Keratinocyte (primary cell): ENCODE measurements at regions not wholly inside any gene's neighbourhood (a gene's known extent, or its start where the extent isn't known, plus 50 kb on each side); places are given as distances from the start of the nearest gene placed in this dataset.

Source experiments
- DNase-seq: peaks from one replicate; pipeline ENCODE4 v3.0.0-alpha.2; 2011; ENCODE audit warnings: low read depth, missing footprints, low spot score
- FAIRE-seq: peaks from 2 replicates; lab custom pipeline; 2011; peaks lifted over from hg19 to GRCh38; lab: Jason Lieb, UNC
- H2AFZ ChIP-seq: 2 replicates; pipeline ENCODE4 v1.6.0; 2012; ENCODE audit warnings: low read length, control low read depth, inconsistent platforms; ENCODE audit not compliant: control insufficient read depth
- H3K27ac ChIP-seq: 2 replicates; pipeline ENCODE4 v1.5.1; 2011; ENCODE audit warnings: low read length; ENCODE audit not compliant: control insufficient read depth, insufficient read depth
- H3K27me3 ChIP-seq: 3 replicates; pipeline ENCODE4 v1.6.0; 2011; ENCODE audit warnings: low read length; ENCODE audit not compliant: control insufficient read depth, insufficient read depth; ENCODE audit errors: extremely low read depth
- H3K36me3 ChIP-seq, 2 experiments: 2 replicates in 1 of 2; 3 replicates in 1 of 2; pipeline ENCODE4 v1.5.1; 2011; ENCODE audit warnings: low read length in 2 of 2, mild to moderate bottlenecking in 1 of 2; ENCODE audit not compliant: control insufficient read depth in 2 of 2, insufficient read depth in 2 of 2; ENCODE audit errors: extremely low read depth in 1 of 2
- H3K4me1 ChIP-seq: 3 replicates; pipeline ENCODE4 v1.5.1; 2011; ENCODE audit warnings: low read length; ENCODE audit not compliant: control insufficient read depth, insufficient read depth; ENCODE audit errors: extremely low read depth
- H3K4me2 ChIP-seq: 3 replicates; pipeline ENCODE4 v1.6.0; 2011; ENCODE audit warnings: low read depth, low read length; ENCODE audit not compliant: control insufficient read depth, insufficient read depth; ENCODE audit errors: extremely low read depth
- H3K4me3 ChIP-seq, 3 experiments: fragments of 200-600 bp in 1 of 3; sonication (generic) in 1 of 3; 2 replicates in 2 of 3; 3 replicates in 1 of 3; pipeline ENCODE4 v1.5.1; 2011 to 2016; ENCODE audit warnings: low read length in 3 of 3, mild to moderate bottlenecking in 3 of 3, control low read depth in 2 of 3, inconsistent platforms in 1 of 3, low read depth in 1 of 3, mixed read lengths in 1 of 3, mixed run types in 1 of 3, moderate library complexity in 1 of 3; ENCODE audit not compliant: control insufficient read depth in 2 of 3, insufficient read depth in 2 of 3; ENCODE audit errors: extremely low read depth in 1 of 3
- H3K79me2 ChIP-seq: 2 replicates; pipeline ENCODE4 v1.6.0; 2012; ENCODE audit warnings: low read length; ENCODE audit not compliant: control insufficient read depth, insufficient read depth
- H3K9ac ChIP-seq: 3 replicates; pipeline ENCODE4 v1.6.0; 2011; ENCODE audit warnings: low read length; ENCODE audit not compliant: control insufficient read depth, insufficient read depth; ENCODE audit errors: extremely low read depth
- H3K9me1 ChIP-seq: 3 replicates; pipeline ENCODE4 v1.6.0; 2011; ENCODE audit warnings: low read length; ENCODE audit not compliant: control insufficient read depth, insufficient read depth; ENCODE audit errors: extremely low read depth
- H3K9me3 ChIP-seq: 2 replicates; pipeline ENCODE4 v1.5.1; 2012; ENCODE audit warnings: low read depth, low read length; ENCODE audit not compliant: control insufficient read depth
- H4K20me1 ChIP-seq: 3 replicates; pipeline ENCODE4 v1.6.0; 2011; ENCODE audit warnings: low read length; ENCODE audit not compliant: control insufficient read depth, insufficient read depth; ENCODE audit errors: extremely low read depth
- EZH2 ChIP-seq: IDR thresholded peaks from one replicate; pipeline ENCODE4 v1.6.1; 2012; ENCODE audit warnings: inconsistent platforms, mild to moderate bottlenecking, low read length, moderate library complexity
- dilution Hi-C: fragments of 300-500 bp; cut with MboI; formaldehyde crosslinking; loops from one replicate; pipeline ENCODE4 v1.7.0; 2020; ENCODE audit warnings: low sequenced_read_pairs; ENCODE audit not compliant: extremely low pct_ligation_motif_present
- TF ChIP-seq, protein P1 (sequence below), 3 experiments: IDR thresholded peaks in 1 of 3; conservative IDR thresholded peaks in 1 of 3; optimal IDR thresholded peaks in 1 of 3; 2 replicates in 2 of 3; 3 replicates in 1 of 3; pipeline versions ENCODE3 to v1.5.1; 2011; ENCODE audit warnings: low read length in 3 of 3, mild to moderate bottlenecking in 3 of 3, moderate library complexity in 2 of 3, control low read depth in 1 of 3, inconsistent platforms in 1 of 3; ENCODE audit not compliant: insufficient read depth in 2 of 3; ENCODE audit errors: extremely low read depth in 1 of 3

- no peak for DNase-seq
- Histone ChIP-seq H3K9ac (no peak overlapping the region), H3K9me1 (no peaks in the 10 kb centered on the region), H3K27ac (no peak overlapping the region), H3K9me3 (peaks cover 4% of the 10 kb centered on the region), H4K20me1 (no peaks in the 10 kb centered on the region), H3K36me3 (no peaks in the 10 kb centered on the region), H3K79me2 (no peaks in the 10 kb centered on the region), H3K27me3 (no peaks in the 10 kb centered on the region), H3K4me1 (no peaks in the 10 kb centered on the region), H2AFZ (no peak overlapping the region), H3K4me2 (no peak overlapping the region), H3K4me3 (no peak overlapping the region)
- FAIRE-seq: no peak
- dilution Hi-C loops: no loop called here
- TF ChIP-seq EZH2: no peak
- TF ChIP-seq, protein P1, sequence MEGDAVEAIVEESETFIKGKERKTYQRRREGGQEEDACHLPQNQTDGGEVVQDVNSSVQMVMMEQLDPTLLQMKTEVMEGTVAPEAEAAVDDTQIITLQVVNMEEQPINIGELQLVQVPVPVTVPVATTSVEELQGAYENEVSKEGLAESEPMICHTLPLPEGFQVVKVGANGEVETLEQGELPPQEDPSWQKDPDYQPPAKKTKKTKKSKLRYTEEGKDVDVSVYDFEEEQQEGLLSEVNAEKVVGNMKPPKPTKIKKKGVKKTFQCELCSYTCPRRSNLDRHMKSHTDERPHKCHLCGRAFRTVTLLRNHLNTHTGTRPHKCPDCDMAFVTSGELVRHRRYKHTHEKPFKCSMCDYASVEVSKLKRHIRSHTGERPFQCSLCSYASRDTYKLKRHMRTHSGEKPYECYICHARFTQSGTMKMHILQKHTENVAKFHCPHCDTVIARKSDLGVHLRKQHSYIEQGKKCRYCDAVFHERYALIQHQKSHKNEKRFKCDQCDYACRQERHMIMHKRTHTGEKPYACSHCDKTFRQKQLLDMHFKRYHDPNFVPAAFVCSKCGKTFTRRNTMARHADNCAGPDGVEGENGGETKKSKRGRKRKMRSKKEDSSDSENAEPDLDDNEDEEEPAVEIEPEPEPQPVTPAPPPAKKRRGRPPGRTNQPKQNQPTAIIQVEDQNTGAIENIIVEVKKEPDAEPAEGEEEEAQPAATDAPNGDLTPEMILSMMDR (optimal IDR thresholded peaks at IDR 0.05 in 1 of 3, IDR thresholded peaks at IDR 0.05 in 1 of 3, conservative IDR thresholded peaks at IDR 0.05 in 1 of 3; ENCODE audit: extremely low read depth in 1 of 3, insufficient read depth in 2 of 3, low read length in 3 of 3): no peak
Observed at GRCh38 chr12:127991485-127991884, 275.5 kb upstream of the TMEM132C start.

DNA sequence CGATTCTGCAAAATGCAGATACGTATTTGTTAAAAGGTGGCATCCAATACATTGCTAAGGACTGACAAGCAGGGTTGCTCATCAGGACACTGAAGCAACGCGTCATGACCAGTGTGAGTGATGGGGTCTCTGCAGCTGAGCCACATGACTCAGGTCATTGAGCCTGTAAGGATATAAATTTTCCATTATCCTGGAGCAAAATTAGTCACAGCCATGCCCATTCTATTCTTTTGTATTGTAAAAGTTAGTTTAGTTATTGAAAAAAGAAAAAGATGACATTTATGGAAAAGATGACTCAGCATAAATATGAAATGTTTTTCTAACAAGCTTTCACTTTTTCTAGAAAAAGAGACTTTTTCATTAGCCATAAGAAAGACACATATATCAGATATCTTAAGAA lies 268.0 kb upstream of the TMEM132C start:
- H3K36me3 ChIP-seq: no peaks in the 10 kb centered on the region
- H3K79me2 ChIP-seq: no peaks in the 10 kb centered on the region
- no peak overlapping the region for H3K4me3 ChIP-seq
- H3K4me1 ChIP-seq: no peaks in the 10 kb centered on the region
- TF ChIP-seq, protein P1 (optimal IDR thresholded peaks at IDR 0.05 in 1 of 3, IDR thresholded peaks at IDR 0.05 in 1 of 3, conservative IDR thresholded peaks at IDR 0.05 in 1 of 3; ENCODE audit: extremely low read depth in 1 of 3, insufficient read depth in 2 of 3, low read length in 3 of 3): no peak
- no peak for TF ChIP-seq EZH2
- H3K9ac ChIP-seq: no peak overlapping the region
- H2AFZ ChIP-seq: no peak overlapping the region
- no peaks in the 10 kb centered on the region for H4K20me1 ChIP-seq
- H3K9me1 ChIP-seq: no peaks in the 10 kb centered on the region
- no peaks in the 10 kb centered on the region for H3K9me3 ChIP-seq
- dilution Hi-C loops: no loop called here
- no peak overlapping the region for H3K27ac ChIP-seq
- H3K4me2 ChIP-seq: no peak overlapping the region
- FAIRE-seq (no peak), DNase-seq (no peak)
- no peaks in the 10 kb centered on the region for H3K27me3 ChIP-seq
